HEK293 (cell line): ENCODE measurements at regions not wholly inside any gene's neighbourhood (a gene's known extent, or its start where the extent isn't known, plus 50 kb on each side); places are given as distances from the start of the nearest gene placed in this dataset.
A peak's percentile ranks its signal among the peaks of the same experiment; 100 is the strongest.
"Not testable (repeated sequence)": the region's sequence is repeated elsewhere in the genome, so short reads cannot be mapped to it uniquely, and the experiment has no call there.

Experiments
- CTCF ChIA-PET: fragments of 350-600 bp; formaldehyde crosslinking; extraction: SDS; loops from one replicate; lab custom pipeline; 2021; ENCODE audit warnings: antibody characterized with exemption; lab: Yijun Ruan, JAX
- POLR2A ChIA-PET: fragments of 300-600 bp; formaldehyde crosslinking; extraction: SDS; loops from one replicate; lab custom pipeline; 2020; ENCODE audit warnings: antibody characterized with exemption, inconsistent platforms; lab: Yijun Ruan, JAX
- H3K27ac ChIP-seq: fragments of 200-500 bp; sonication (Bioruptor generic); 2 replicates; pipeline ENCODE4 v1.5.1; 2014; ENCODE audit warnings: low read depth, low read length, control low read depth, inconsistent platforms; ENCODE audit errors: extremely low read depth
- H3K36me3 ChIP-seq, 2 experiments: fragments of 200-500 bp in 1 of 2; sonication (Bioruptor generic) in 1 of 2; 1 replicate in 1 of 2; 2 replicates in 1 of 2; pipeline ENCODE4 v1.5.1; 2014 to 2017; ENCODE audit warnings: inconsistent platforms in 2 of 2, low read length in 2 of 2; ENCODE audit not compliant: control insufficient read depth in 2 of 2, insufficient read depth in 1 of 2
- H3K4me1 ChIP-seq: fragments of 200-500 bp; sonication (Bioruptor generic); 2 replicates; pipeline ENCODE4 v1.5.1; 2014; ENCODE audit warnings: mild to moderate bottlenecking, low read length, inconsistent platforms; ENCODE audit not compliant: control insufficient read depth, insufficient read depth
- H3K4me3 ChIP-seq: 2 replicates; pipeline ENCODE4 v1.5.1; 2011; ENCODE audit warnings: low read depth, mild to moderate bottlenecking, control low read depth, low read length, moderate library complexity
- H3K9me3 ChIP-seq: fragments of 200-500 bp; sonication (Bioruptor generic); 2 replicates; pipeline ENCODE4 v1.5.1; 2014; ENCODE audit warnings: low read depth, low read length, inconsistent platforms; ENCODE audit not compliant: control insufficient read depth, insufficient read depth
- INSM2 ChIP-seq: fragments of 450-650 bp; formaldehyde crosslinking; IDR thresholded peaks from 2 replicates; pipeline ENCODE4 v1.5.1; 2016; ENCODE audit warnings: missing biosample characterization, missing genetic modification characterization
- KLF1 ChIP-seq: fragments of 450-650 bp; formaldehyde crosslinking; IDR thresholded peaks from 2 replicates; pipeline ENCODE4 v1.5.1; 2016; ENCODE audit warnings: missing biosample characterization, missing genetic modification characterization
- ZBTB26 ChIP-seq: fragments of 450-650 bp; formaldehyde crosslinking; optimal IDR thresholded peaks from 2 replicates; pipeline ENCODE3; 2016; ENCODE audit warnings: missing biosample characterization, mild to moderate bottlenecking, missing genetic modification characterization
- ZFHX2 ChIP-seq: fragments of 450-650 bp; formaldehyde crosslinking; conservative IDR thresholded peaks from 2 replicates; pipeline ENCODE4 v1.5.1; 2016; ENCODE audit warnings: missing biosample characterization, missing genetic modification characterization
- ZNF114 ChIP-seq: fragments of 450-650 bp; formaldehyde crosslinking; IDR thresholded peaks from 2 replicates; pipeline ENCODE4 v1.5.0; 2017; ENCODE audit warnings: missing biosample characterization, missing genetic modification characterization
- ZNF132 ChIP-seq: fragments of 450-650 bp; formaldehyde crosslinking; IDR thresholded peaks from 2 replicates; pipeline ENCODE4 v1.5.1; 2017; ENCODE audit warnings: missing biosample characterization, missing genetic modification characterization, borderline replicate concordance
- ZNF146 ChIP-seq: fragments of 450-650 bp; formaldehyde crosslinking; IDR thresholded peaks from 2 replicates; pipeline ENCODE4 v1.5.1; 2016; ENCODE audit warnings: missing biosample characterization, missing genetic modification characterization
- ZNF157 ChIP-seq: fragments of 450-650 bp; formaldehyde crosslinking; IDR thresholded peaks from 2 replicates; pipeline ENCODE4 v1.5.1; 2016; ENCODE audit warnings: missing biosample characterization, missing genetic modification characterization
- ZNF169 ChIP-seq: fragments of 450-650 bp; formaldehyde crosslinking; IDR thresholded peaks from 2 replicates; pipeline ENCODE4 v1.5.1; 2016; ENCODE audit warnings: missing biosample characterization, missing genetic modification characterization
- ZNF19 ChIP-seq: fragments of 450-650 bp; formaldehyde crosslinking; IDR thresholded peaks from 2 replicates; pipeline ENCODE4; 2016; ENCODE audit warnings: missing biosample characterization, missing genetic modification characterization, low read depth
- ZNF239 ChIP-seq: fragments of 450-650 bp; formaldehyde crosslinking; IDR thresholded peaks from 2 replicates; pipeline ENCODE4 v1.5.1; 2016; ENCODE audit warnings: missing biosample characterization, missing genetic modification characterization
- ZNF248 ChIP-seq: fragments of 450-650 bp; formaldehyde crosslinking; IDR thresholded peaks from 2 replicates; pipeline ENCODE4 v1.5.1; 2017; ENCODE audit warnings: missing biosample characterization, missing genetic modification characterization
- ZNF280D ChIP-seq: fragments of 450-650 bp; formaldehyde crosslinking; IDR thresholded peaks from 2 replicates; pipeline ENCODE4 v1.5.1; 2016; ENCODE audit warnings: missing biosample characterization, missing genetic modification characterization
- ZNF341 ChIP-seq: fragments of 450-650 bp; formaldehyde crosslinking; IDR thresholded peaks from 2 replicates; pipeline ENCODE4; 2016; ENCODE audit warnings: low read depth, missing biosample characterization, missing genetic modification characterization
- ZNF433 ChIP-seq: fragments of 450-650 bp; formaldehyde crosslinking; IDR thresholded peaks from 2 replicates; pipeline ENCODE4 v1.5.1; 2016; ENCODE audit warnings: missing biosample characterization, missing genetic modification characterization, low read depth
- ZNF488 ChIP-seq: fragments of 450-650 bp; formaldehyde crosslinking; IDR thresholded peaks from 2 replicates; pipeline ENCODE4 v1.5.1; 2016; ENCODE audit warnings: missing biosample characterization, missing genetic modification characterization
- ZNF514 ChIP-seq: fragments of 450-650 bp; formaldehyde crosslinking; IDR thresholded peaks from 2 replicates; pipeline ENCODE4 v1.5.1; 2016; ENCODE audit warnings: missing biosample characterization, missing genetic modification characterization
- ZNF549 ChIP-seq: fragments of 450-650 bp; IDR thresholded peaks from 2 replicates; pipeline ENCODE4 v1.5.1; 2018; ENCODE audit warnings: missing biosample characterization, missing genetic modification characterization, mild to moderate bottlenecking, inconsistent platforms, moderate library complexity
- ZNF596 ChIP-seq: fragments of 450-650 bp; IDR thresholded peaks from 2 replicates; pipeline ENCODE4 v1.5.0; 2018; ENCODE audit warnings: missing biosample characterization, mild to moderate bottlenecking, missing genetic modification characterization, moderate library complexity
- ZNF645 ChIP-seq: fragments of 450-650 bp; formaldehyde crosslinking; IDR thresholded peaks from 2 replicates; pipeline ENCODE4; 2016; ENCODE audit warnings: missing biosample characterization, missing genetic modification characterization

GRCh38 chr4:179728305-179728704, 2286.1 kb upstream of the AGA start:
- no peaks in the 10 kb centered on the region for H3K4me1 ChIP-seq
- H3K36me3 ChIP-seq, result no peaks in the 10 kb centered on the region
- CTCF ChIA-PET, result no interaction called here
- H3K4me3 ChIP-seq, result no peak overlapping the region
- POLR2A ChIA-PET, result no interaction called here
- TF ChIP-seq ZNF19 (tag by site-specific recombination) (no peak), ZNF114 (tag by site-specific recombination) (no peak), ZNF645 (no peak), ZNF239 (tag by site-specific recombination) (no peak), ZNF596 (tag by site-specific recombination) (no peak), ZNF341 (tag by site-specific recombination) (no peak), ZNF157 (tag by site-specific recombination) (no peak), ZNF433 (tag by site-specific recombination) (no peak), ZNF132 (tag by site-specific recombination) (no peak), ZNF514 (tag by site-specific recombination) (no peak), KLF1 (no peak), ZNF169 (tag by site-specific recombination) (no peak), ZNF549 (tag by site-specific recombination) (no peak), ZNF488 (tag by site-specific recombination) (no peak), ZFHX2 (tag by site-specific recombination) (no peak), INSM2 (tag by site-specific recombination) (no peak), ZBTB26 (tag by site-specific recombination) (no peak), ZNF248 (tag by site-specific recombination) (no peak)
- no peaks in the 10 kb centered on the region for H3K9me3 ChIP-seq
- no peak overlapping the region for H3K27ac ChIP-seq

- H3K36me3 ChIP-seq, CTCF ChIA-PET, H3K9me3 ChIP-seq, POLR2A ChIA-PET, H3K4me1 ChIP-seq, H3K27ac ChIP-seq, H3K4me3 ChIP-seq: not testable (repeated sequence)
- TF ChIP-seq ZNF146 (tag by site-specific recombination), result peak; percentile 54; the same call in 1 of the 2 replicates
- 0 out of 2 replicates have a peak, but pooled peaks have one; percentile 28 for TF ChIP-seq ZNF280D (tag by site-specific recombination)
Observed at GRCh38 chr4:179736820-179737219, 2294.6 kb upstream of the AGA start.
